ENCODE measurements at regions not wholly inside any gene's neighbourhood (a gene's known extent, or its start where the extent isn't known, plus 50 kb on each side); places are given as distances from the start of the nearest gene placed in this dataset.

DNA sequence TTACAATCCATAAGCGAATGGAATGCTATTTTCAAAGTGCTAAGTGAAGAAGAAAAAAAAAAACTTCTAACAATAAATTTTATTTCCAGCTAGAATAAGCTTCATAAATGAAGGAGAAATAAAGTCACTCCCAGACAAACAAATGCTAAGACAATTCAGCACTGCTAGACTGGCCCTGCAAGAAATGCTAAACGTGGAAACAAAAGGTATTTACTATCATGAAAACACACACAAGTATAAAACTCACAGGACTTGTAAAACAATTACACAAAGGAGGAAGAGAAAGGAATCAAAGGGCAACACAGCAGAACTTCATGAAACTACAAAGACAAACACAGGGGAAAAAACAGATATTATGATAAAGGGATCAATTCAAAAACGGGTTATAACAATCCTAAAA lies 85.8 kb upstream of the NELL2 start:
- Mint-ChIP-seq H3K27ac (no peak overlapping the region), H3K4me1 (ENCODE audit: low read depth) (no peaks in the 10 kb centered on the region), H3K4me3 (no peak overlapping the region), H3K9me3 (peaks cover 4 to 6% of the 10 kb centered on the region in 2 donors), H3K27me3 (ENCODE audit: low read depth) (no peaks in the 10 kb centered on the region), H3K36me3 (ENCODE audit: insufficient read depth in 2 of 2) (peaks cover 0 to 5% of the 10 kb centered on the region in 2 donors)
- DNase-seq = no peak
- no peak for ATAC-seq (replicated peaks in 1 of 2)

DNA sequence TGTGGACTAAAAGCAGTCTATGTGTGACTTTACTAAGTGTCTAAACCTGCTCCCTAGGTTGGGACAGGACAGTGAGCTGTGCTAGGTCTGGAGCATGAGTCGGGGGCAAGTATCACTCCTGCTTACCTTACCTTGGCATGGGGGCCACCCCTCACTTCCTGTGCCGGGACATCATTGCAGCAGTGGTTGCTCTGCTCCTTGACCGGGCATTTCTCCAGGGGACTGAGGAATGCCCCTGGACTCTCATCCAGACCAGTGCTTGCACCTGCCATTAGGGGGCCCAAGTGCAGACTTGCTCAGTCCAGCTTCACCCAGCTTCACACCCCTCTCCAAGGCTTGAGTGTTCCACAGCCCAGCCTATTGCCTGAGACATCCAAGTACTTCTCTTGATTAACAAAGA lies 84.7 kb upstream of the NELL2 start:
- no peaks in the 10 kb centered on the region for H3K27me3 Mint-ChIP-seq (ENCODE audit: low read depth)
- peaks cover 4 to 5% of the 10 kb centered on the region in 2 donors for H3K9me3 Mint-ChIP-seq
- no peaks in the 10 kb centered on the region for H3K4me1 Mint-ChIP-seq (ENCODE audit: low read depth)
- no peak for ATAC-seq (replicated peaks in 1 of 2)
- H3K4me3 Mint-ChIP-seq = no peak overlapping the region
- DNase-seq = no peak
- no peak overlapping the region for H3K27ac Mint-ChIP-seq
- H3K36me3 Mint-ChIP-seq (ENCODE audit: insufficient read depth in 2 of 2) = peaks cover 0 to 5% of the 10 kb centered on the region in 2 donors

DNA sequence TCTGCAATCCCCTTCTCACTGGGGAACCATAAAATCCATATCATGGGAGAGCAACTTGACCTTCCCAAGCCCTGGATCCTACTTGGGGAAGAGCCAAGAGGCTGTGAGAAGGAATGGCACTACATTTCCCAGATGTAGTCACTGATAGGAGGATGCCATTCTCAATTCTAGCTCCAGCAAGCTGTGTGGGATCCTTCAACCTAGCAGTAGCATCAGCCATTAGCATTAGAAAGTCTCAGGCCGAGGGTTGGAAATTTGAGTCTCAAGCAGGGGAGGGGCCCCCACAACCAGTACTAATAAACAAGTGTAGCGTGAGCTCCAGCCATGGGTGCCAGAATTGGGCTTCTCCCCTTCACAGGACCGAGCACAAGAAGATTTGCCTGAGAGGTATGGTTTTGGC lies 84.3 kb upstream of the NELL2 start:
- no peak overlapping the region for H3K4me3 Mint-ChIP-seq
- peaks cover 4% of the 10 kb centered on the region in 2 donors for H3K9me3 Mint-ChIP-seq
- no peak for ATAC-seq (replicated peaks in 1 of 2)
- no peaks in the 10 kb centered on the region for H3K27me3 Mint-ChIP-seq (ENCODE audit: low read depth)
- H3K27ac Mint-ChIP-seq = no peak overlapping the region
- H3K36me3 Mint-ChIP-seq (ENCODE audit: insufficient read depth in 2 of 2) = peaks cover 0 to 5% of the 10 kb centered on the region in 2 donors
- DNase-seq = no peak
- H3K4me1 Mint-ChIP-seq (ENCODE audit: low read depth) = no peaks in the 10 kb centered on the region

DNA sequence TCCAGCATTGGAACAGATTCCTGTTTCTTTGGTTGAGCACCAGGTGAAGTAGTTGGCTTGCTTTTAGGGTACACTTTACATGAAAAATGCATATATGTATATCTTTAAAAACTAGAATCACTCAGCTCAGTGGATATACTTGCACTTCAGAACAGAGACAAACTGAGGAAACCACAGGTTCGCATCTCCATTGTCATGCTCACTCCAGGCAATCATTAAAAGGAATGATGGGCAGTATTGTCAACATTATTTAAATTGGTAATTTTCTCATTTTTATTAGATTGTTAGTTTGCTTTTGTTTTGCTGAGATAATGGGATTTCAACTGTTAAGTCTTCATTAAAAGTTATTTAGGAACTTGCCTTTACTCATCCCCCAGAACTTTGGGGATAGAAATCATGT lies 71.0 kb upstream of the NELL2 start:
- DNase-seq (no peak), ATAC-seq (replicated peaks in 1 of 2) (no peak)
- no peaks in the 10 kb centered on the region for H3K36me3 Mint-ChIP-seq (ENCODE audit: insufficient read depth in 2 of 2)
- H3K9me3 Mint-ChIP-seq = peaks cover 0 to 4% of the 10 kb centered on the region in 2 donors
- H3K27me3 Mint-ChIP-seq (ENCODE audit: low read depth) = peaks cover 15% of the 10 kb centered on the region
- no peak overlapping the region for H3K27ac Mint-ChIP-seq
- H3K4me3 Mint-ChIP-seq = no peak overlapping the region
- peaks cover 7% of the 10 kb centered on the region for H3K4me1 Mint-ChIP-seq (ENCODE audit: low read depth)

GRCh38 chr12:44942714-44943113 lies 66.6 kb upstream of the NELL2 start:
- peaks cover 8% of the 10 kb centered on the region for H3K27me3 Mint-ChIP-seq (ENCODE audit: low read depth)

DNA sequence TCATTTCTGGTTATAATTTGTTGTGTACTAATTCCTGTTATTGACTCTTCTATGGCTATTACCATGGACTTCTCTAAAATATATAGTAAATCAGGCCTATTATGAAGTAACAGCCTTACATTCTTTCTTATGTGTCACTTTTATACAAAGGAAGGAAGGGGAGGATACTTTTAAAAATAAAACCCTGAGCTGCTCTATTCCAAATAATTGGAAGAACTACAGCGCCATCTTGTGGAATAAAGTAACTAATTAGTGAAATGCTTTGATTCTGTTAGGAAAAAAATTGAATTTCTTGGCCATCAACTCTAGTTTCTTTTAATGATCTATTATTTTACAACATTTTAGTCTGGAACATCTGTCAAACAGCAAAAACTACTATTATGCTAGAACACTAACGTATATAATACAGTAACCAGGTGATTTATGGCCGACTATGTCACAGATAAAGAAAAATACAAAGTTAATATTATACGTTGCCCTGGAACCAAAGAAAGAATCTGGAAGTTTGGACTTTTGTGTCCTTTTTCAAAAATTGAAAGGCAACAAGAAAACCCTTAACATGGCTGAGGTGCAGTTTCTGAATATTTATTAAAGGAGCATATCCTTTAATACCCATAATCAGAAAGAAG lies 55.0 kb upstream of the NELL2 start:
- ATAC-seq (replicated peaks in 1 of 2) = peak; percentile 29 to 36
- H3K9me3 Mint-ChIP-seq = no peaks in the 10 kb centered on the region
- H3K36me3 Mint-ChIP-seq (ENCODE audit: insufficient read depth in 2 of 2) = no peaks in the 10 kb centered on the region
- H3K4me1 Mint-ChIP-seq (ENCODE audit: low read depth) = no peaks in the 10 kb centered on the region
- no peak overlapping the region for H3K4me3 Mint-ChIP-seq
- H3K27ac Mint-ChIP-seq = no peak overlapping the region
- H3K27me3 Mint-ChIP-seq (ENCODE audit: low read depth) = no peaks in the 10 kb centered on the region
- no peak for DNase-seq

More at GRCh38 chr12:44942714-44943113, 66.6 kb upstream of the NELL2 start:
- DNase-seq = no peak
- Mint-ChIP-seq H3K4me3 (no peak overlapping the region), H3K4me1 (ENCODE audit: low read depth) (no peaks in the 10 kb centered on the region), H3K9me3 (peaks cover 0 to 5% of the 10 kb centered on the region in 2 donors), H3K27ac (no peak overlapping the region), H3K36me3 (ENCODE audit: insufficient read depth in 2 of 2) (no peaks in the 10 kb centered on the region)
- ATAC-seq (replicated peaks in 1 of 2) = no peak

GRCh38 chr12:44929236-44929885 lies 53.2 kb upstream of the NELL2 start:
- no peak for ATAC-seq (replicated peaks in 1 of 2)

More at GRCh38 chr12:44929236-44929885, 53.2 kb upstream of the NELL2 start:
- Mint-ChIP-seq H3K4me3 (no peak overlapping the region), H3K27ac (no peak overlapping the region), H3K4me1 (ENCODE audit: low read depth) (no peaks in the 10 kb centered on the region), H3K36me3 (ENCODE audit: insufficient read depth in 2 of 2) (no peaks in the 10 kb centered on the region), H3K27me3 (ENCODE audit: low read depth) (no peaks in the 10 kb centered on the region), H3K9me3 (no peaks in the 10 kb centered on the region)
- no peak for DNase-seq

All from activated T-cell treated with anti-CD3 and anti-CD28 coated beads, Interleukin-2, amount 50 U/mL, for 72 hours (primary cell).